ENCODE measurements at regions not wholly inside any gene's neighbourhood (a gene's known extent, or its start where the extent isn't known, plus 50 kb on each side); places are given as distances from the start of the nearest gene placed in this dataset.

GRCh38 chr12:84607170-84607819 is 305.3 kb downstream of the SLC6A15 start:
- H3K4me3 ChIP-seq: no peak overlapping the region
- H3K9me3 ChIP-seq: no peaks in the 10 kb centered on the region
- no peak overlapping the region for H3K27ac ChIP-seq
- WGBS: 85% methylated on average over 1 of the region's 1 CpG
- no peak for DNase-seq (ENCODE audit: low spot score in 2 of 2)
- no peak for TF ChIP-seq EP300 (IDR thresholded peaks at IDR 0.05)
- no peak for TF ChIP-seq POLR2A (IDR thresholded peaks at IDR 0.05)
- no peak for TF ChIP-seq CTCF (IDR thresholded peaks at IDR 0.05)
- H3K36me3 ChIP-seq: no peaks in the 10 kb centered on the region
- H3K27me3 ChIP-seq: no peaks in the 10 kb centered on the region
- no peaks in the 10 kb centered on the region for H3K4me1 ChIP-seq

- no peak for DNase-seq (ENCODE audit: low spot score in 2 of 2)
- Histone ChIP-seq H3K27ac (no peak overlapping the region), H3K27me3 (no peaks in the 10 kb centered on the region), H3K9me3 (no peaks in the 10 kb centered on the region), H3K4me1 (no peaks in the 10 kb centered on the region), H3K4me3 (no peak overlapping the region), H3K36me3 (no peaks in the 10 kb centered on the region)
- no peak for TF ChIP-seq EP300 (IDR thresholded peaks at IDR 0.05)
- TF ChIP-seq CTCF (IDR thresholded peaks at IDR 0.05): no peak
- 96% methylated on average over 2 of the region's 2 CpGs for WGBS
Measured at GRCh38 chr12:84605983-84606382, 306.6 kb downstream of the SLC6A15 start.

GRCh38 chr12:84604551-84604950 is 308.0 kb downstream of the SLC6A15 start:
- TF ChIP-seq POLR2A (IDR thresholded peaks at IDR 0.05) (no peak), POLR2AphosphoS5 (IDR thresholded peaks at IDR 0.05) (no peak), EP300 (IDR thresholded peaks at IDR 0.05) (no peak), CTCF (IDR thresholded peaks at IDR 0.05) (no peak)
- H3K4me3 ChIP-seq: no peak overlapping the region
- no peaks in the 10 kb centered on the region for H3K27me3 ChIP-seq
- DNase-seq (ENCODE audit: low spot score in 2 of 2): no peak
- no peak overlapping the region for H3K27ac ChIP-seq
- H3K9me3 ChIP-seq: no peaks in the 10 kb centered on the region
- H3K4me1 ChIP-seq: no peaks in the 10 kb centered on the region
- no peaks in the 10 kb centered on the region for H3K36me3 ChIP-seq

GRCh38 chr12:84603484-84604248 is 308.9 kb downstream of the SLC6A15 start:
- TF ChIP-seq POLR2A (IDR thresholded peaks at IDR 0.05): no peak
- no peak for TF ChIP-seq POLR2AphosphoS5 (IDR thresholded peaks at IDR 0.05)
- TF ChIP-seq EP300 (IDR thresholded peaks at IDR 0.05): no peak
- TF ChIP-seq CTCF (IDR thresholded peaks at IDR 0.05): no peak
- H3K4me1 ChIP-seq: no peaks in the 10 kb centered on the region
- H3K27ac ChIP-seq: no peak overlapping the region
- no peak for DNase-seq (ENCODE audit: low spot score in 2 of 2)
- H3K27me3 ChIP-seq: no peaks in the 10 kb centered on the region
- H3K4me3 ChIP-seq: no peak overlapping the region
- no peaks in the 10 kb centered on the region for H3K36me3 ChIP-seq
- WGBS: 61% methylated on average over 2 of the region's 2 CpGs
- no peaks in the 10 kb centered on the region for H3K9me3 ChIP-seq

- Histone ChIP-seq H3K4me3 (no peak overlapping the region), H3K27ac (no peak overlapping the region), H3K4me1 (no peaks in the 10 kb centered on the region), H3K36me3 (no peaks in the 10 kb centered on the region), H3K27me3 (no peaks in the 10 kb centered on the region), H3K9me3 (no peaks in the 10 kb centered on the region)
- DNase-seq (ENCODE audit: low spot score in 2 of 2): no peak
- TF ChIP-seq EP300 (IDR thresholded peaks at IDR 0.05) (no peak), POLR2A (IDR thresholded peaks at IDR 0.05) (no peak), POLR2AphosphoS5 (IDR thresholded peaks at IDR 0.05) (no peak), CTCF (IDR thresholded peaks at IDR 0.05) (no peak)
- WGBS: 80% methylated on average over 3 of the region's 3 CpGs
Measured at GRCh38 chr12:84601483-84601882, 311.1 kb downstream of the SLC6A15 start.
